A549 (cell line): ENCODE measurements at regions not wholly inside any gene's neighbourhood (a gene's known extent, or its start where the extent isn't known, plus 50 kb on each side); places are given as distances from the start of the nearest gene placed in this dataset.

Experiments used
- ATAC-seq, 2 experiments: fragments of 200-7000 bp in 1 of 2; fragments of >200 bp in 1 of 2; cut with Nextera tagmentation in 1 of 2; cut with Tn5 transposase in 1 of 2; 3 replicates each; pipeline versions ENCODE4 v1.8.0 to v1.9.1; 2018 to 2020; ENCODE audit warnings: mild to moderate bottlenecking in 1 of 2, moderate library complexity in 1 of 2
- CTCF ChIA-PET: fragments of 300-600 bp; sonication (Branson Sonifier 250); formaldehyde crosslinking; extraction: SDS; loops from one replicate; lab custom pipeline; 2021; ENCODE audit warnings: antibody characterized with exemption, inconsistent platforms; lab: Yijun Ruan, JAX
- POLR2A ChIA-PET: fragments of 350-600 bp; formaldehyde crosslinking; extraction: SDS; loops from one replicate; lab custom pipeline; 2021; ENCODE audit warnings: antibody characterized with exemption, inconsistent platforms; lab: Yijun Ruan, JAX
- DNase-seq, 2 experiments: peaks; one replicate each; pipeline versions ENCODE4 v3.0.0 to v3.0.0-alpha.2; 2011 to 2016; ENCODE audit warnings: low read depth in 1 of 2, low spot score in 1 of 2
- FAIRE-seq: peaks from 2 replicates; lab custom pipeline; 2011; peaks lifted over from hg19 to GRCh38; lab: Jason Lieb, UNC
- H3K27ac ChIP-seq, 2 experiments: fragments of >200 bp; sonication (Bioruptor Twin); formaldehyde crosslinking; 3 replicates each; pipeline ENCODE4 v1.5.1; 2016 to 2017
- H3K4me1 ChIP-seq: fragments of >200 bp; sonication (Bioruptor Twin); formaldehyde crosslinking; 3 replicates; pipeline ENCODE4 v1.6.1; 2016
- H3K4me2 ChIP-seq: fragments of >200 bp; sonication (Bioruptor Twin); formaldehyde crosslinking; 3 replicates; pipeline ENCODE4 v1.6.1; 2016
- H3K4me3 ChIP-seq: fragments of >200 bp; sonication (Bioruptor Twin); formaldehyde crosslinking; 3 replicates; pipeline ENCODE4 v1.5.1; 2016
- H3K9me3 ChIP-seq: fragments of >200 bp; sonication (Bioruptor Twin); formaldehyde crosslinking; 3 replicates; pipeline ENCODE4 v1.6.1; 2016
- ATOH8 ChIP-seq: fragments of 250-450 bp; sonication (Bioruptor Pico); IDR thresholded peaks from 2 replicates; pipeline ENCODE4 v1.5.0; 2020; ENCODE audit warnings: low read depth, mild to moderate bottlenecking, moderate library complexity
- BCL3 ChIP-seq: fragments of >200 bp; sonication (Bioruptor Twin); formaldehyde crosslinking; IDR thresholded peaks from 3 replicates; pipeline ENCODE4 v1.6.1; 2016
- CHD2 ChIP-seq: fragments of 150-350 bp; IDR thresholded peaks from 2 replicates; pipeline ENCODE4 v1.6.1; 2014; ENCODE audit warnings: low read length; ENCODE audit not compliant: partially characterized antibody
- E2F6 ChIP-seq: IDR thresholded peaks from 2 replicates; pipeline ENCODE4 v1.6.1; 2012; ENCODE audit warnings: low read depth, borderline replicate concordance
- EHF ChIP-seq: fragments of 250-450 bp; sonication (Bioruptor Pico); IDR thresholded peaks from 2 replicates; pipeline ENCODE4 v1.5.0; 2020; ENCODE audit warnings: mild to moderate bottlenecking
- EHMT2 ChIP-seq: fragments of 200-600 bp; sonication (generic); IDR thresholded peaks from 2 replicates; pipeline ENCODE4 v1.6.1; 2016; ENCODE audit warnings: antibody characterized with exemption, low read depth, mild to moderate bottlenecking, moderate library complexity
- ELK1 ChIP-seq: fragments of 150-350 bp; IDR thresholded peaks from 2 replicates; pipeline ENCODE4 v1.6.1; 2014; ENCODE audit warnings: low read depth, mild to moderate bottlenecking, low read length
- FOSL2 ChIP-seq, 2 experiments: fragments of 450-650 bp in 1 of 2; fragments of >200 bp in 1 of 2; sonication (Bioruptor Twin) in 1 of 2; formaldehyde crosslinking; IDR thresholded peaks; 2 replicates each; pipeline versions ENCODE4 v1.5.0 to v1.6.1; 2016 to 2020; ENCODE audit warnings: mild to moderate bottlenecking in 1 of 2, moderate library complexity in 1 of 2
- GATA3 ChIP-seq: IDR thresholded peaks from 2 replicates; pipeline ENCODE4 v1.6.1; 2012; ENCODE audit warnings: borderline replicate concordance
- HDAC2 ChIP-seq: fragments of 200-600 bp; sonication (generic); IDR thresholded peaks from 2 replicates; pipeline ENCODE4 v1.6.1; 2016
- HOXA7 ChIP-seq: fragments of 250-450 bp; sonication (Bioruptor Pico); IDR thresholded peaks from 2 replicates; pipeline ENCODE4 v1.5.0; 2020; ENCODE audit warnings: mild to moderate bottlenecking, moderate library complexity
- HOXB13 ChIP-seq: fragments of 250-450 bp; sonication (Bioruptor Pico); IDR thresholded peaks from 2 replicates; pipeline ENCODE4 v1.5.0; 2020; ENCODE audit warnings: low read depth, mild to moderate bottlenecking, moderate library complexity
- JUNB ChIP-seq: fragments of >200 bp; sonication (Bioruptor Twin); formaldehyde crosslinking; IDR thresholded peaks from 2 replicates; pipeline ENCODE4 v1.6.1; 2016
- KDM5A ChIP-seq: fragments of 200-600 bp; sonication (generic); IDR thresholded peaks from 2 replicates; pipeline ENCODE4 v1.6.1; 2016; ENCODE audit warnings: antibody characterized with exemption, mild to moderate bottlenecking
- MAZ ChIP-seq: fragments of 150-350 bp; IDR thresholded peaks from 2 replicates; pipeline ENCODE4 v1.6.1; 2014; ENCODE audit warnings: antibody characterized with exemption, low read depth, low read length, borderline replicate concordance
- MYC ChIP-seq: IDR thresholded peaks from 2 replicates; pipeline ENCODE4 v1.6.1; 2012; ENCODE audit warnings: mild to moderate bottlenecking, inconsistent platforms, low read length, improper control_type of control experiment, borderline replicate concordance
- NFE2L2 ChIP-seq: fragments of 150-350 bp; conservative IDR thresholded peaks from 2 replicates; pipeline ENCODE4 v1.6.1; 2014; ENCODE audit warnings: low read length
- NR3C1 ChIP-seq: fragments of >200 bp; sonication (Bioruptor Twin); formaldehyde crosslinking; IDR thresholded peaks from 3 replicates; pipeline ENCODE4 v1.6.1; 2017
- POLR2A ChIP-seq: IDR thresholded peaks from 2 replicates; pipeline ENCODE4 v1.6.1; 2012; ENCODE audit warnings: mild to moderate bottlenecking, low read length
- POLR2AphosphoS2 ChIP-seq: conservative IDR thresholded peaks from 2 replicates; pipeline ENCODE4 v1.6.1; 2012; ENCODE audit warnings: low read length, improper control_type of control experiment, inconsistent platforms
- RAD21 ChIP-seq, 2 experiments: fragments of >200 bp in 1 of 2; sonication (Bioruptor Twin) in 1 of 2; formaldehyde crosslinking in 1 of 2; IDR thresholded peaks in 1 of 2; conservative IDR thresholded peaks in 1 of 2; 2 replicates in 1 of 2; 3 replicates in 1 of 2; pipeline ENCODE4 v1.6.1; 2012 to 2018; ENCODE audit warnings: inconsistent platforms in 1 of 2
- RFX5 ChIP-seq: fragments of 450-650 bp; IDR thresholded peaks from 2 replicates; pipeline ENCODE4 v1.7.1; 2014; ENCODE audit warnings: antibody characterized with exemption, mild to moderate bottlenecking, moderate library complexity
- SMC3 ChIP-seq: fragments of >200 bp; sonication (Bioruptor Twin); formaldehyde crosslinking; IDR thresholded peaks from 3 replicates; pipeline ENCODE4 v1.6.1; 2018; ENCODE audit warnings: inconsistent platforms
- SREBF2 ChIP-seq: fragments of 450-650 bp; IDR thresholded peaks from 2 replicates; pipeline ENCODE4 v1.6.1; 2014; ENCODE audit warnings: mild to moderate bottlenecking, moderate library complexity
- ZC3H11A ChIP-seq: fragments of 450-650 bp; IDR thresholded peaks from 2 replicates; pipeline ENCODE4 v1.6.1; 2014; ENCODE audit warnings: antibody characterized with exemption, mild to moderate bottlenecking
- ZFP36 ChIP-seq: fragments of 450-650 bp; IDR thresholded peaks from 2 replicates; pipeline ENCODE4 v1.6.1; 2014; ENCODE audit warnings: borderline replicate concordance; ENCODE audit not compliant: partially characterized antibody
- ZNF302 ChIP-seq: fragments of 250-450 bp; sonication (Bioruptor Pico); IDR thresholded peaks from 2 replicates; pipeline ENCODE4 v1.9.0; 2021; ENCODE audit warnings: inconsistent platforms, mild to moderate bottlenecking, moderate library complexity
- WGBS: methylation state at CpG from one replicate; pipeline ENCODE4 v1.1.6; 2017; ENCODE audit errors: missing lambda C conversion rate; 5-methylcytosine and 5-hydroxymethylcytosine counted together

- CTCF ChIA-PET = no interaction called here
- no peak for FAIRE-seq
- 33% methylated on average over 2 of the region's 2 CpGs for WGBS
- POLR2A ChIA-PET = no interaction called here
- Histone ChIP-seq H3K27ac (no peak overlapping the region), H3K9me3 (no peaks in the 10 kb centered on the region), H3K4me2 (no peak overlapping the region), H3K4me3 (no peak overlapping the region), H3K4me1 (no peaks in the 10 kb centered on the region)
- ATAC-seq = no peak
- DNase-seq = no peak
- TF ChIP-seq GATA3 (no peak), HOXB13 (CRISPR knock-in tag) (no peak), E2F6 (no peak), POLR2A (no peak), KDM5A (no peak), EHMT2 (no peak), ZFP36 (no peak), HOXA7 (no peak), NR3C1 (no peak), JUNB (no peak), FOSL2 (IDR thresholded peaks at IDR 0.05) (no peak), FOSL2 (CRISPR knock-in tag; IDR thresholded peaks at IDR 0.05) (no peak), POLR2AphosphoS2 (no peak)
Measured at GRCh38 chr13:77832339-77833100, 86.1 kb downstream of the EDNRB start.

- ChIA-PET CTCF (no interaction called here), POLR2A (no interaction called here)
- H3K9me3 ChIP-seq = no peaks in the 10 kb centered on the region
- no peak overlapping the region for H3K4me3 ChIP-seq
- TF ChIP-seq NFE2L2 (no peak), MYC (no peak), SREBF2 (no peak), MAZ (no peak), ZC3H11A (no peak), SMC3 (no peak), NR3C1 (no peak), ATOH8 (CRISPR knock-in tag) (no peak), HDAC2 (no peak), RFX5 (no peak), ZNF302 (CRISPR knock-in tag) (no peak), POLR2A (no peak), BCL3 (no peak), EHF (CRISPR knock-in tag) (no peak), ELK1 (no peak), CHD2 (no peak), RAD21 (conservative IDR thresholded peaks at IDR 0.05 in 1 of 2, IDR thresholded peaks at IDR 0.05 in 1 of 2) (no peak)
- no peak for DNase-seq
- ATAC-seq = no peak
- H3K4me1 ChIP-seq = no peaks in the 10 kb centered on the region
- FAIRE-seq = no peak
- WGBS = 51% methylated on average over 5 of the region's 5 CpGs
- H3K4me2 ChIP-seq = no peak overlapping the region
- H3K27ac ChIP-seq = no peak overlapping the region
Measured at GRCh38 chr13:77831866-77832265, 86.8 kb downstream of the EDNRB start.
